ENCODE measurements at regions not wholly inside any gene's neighbourhood (a gene's known extent, or its start where the extent isn't known, plus 50 kb on each side); places are given as distances from the start of the nearest gene placed in this dataset.

GRCh38 chr7:110387689-110388088, 703.2 kb upstream of the LRRN3 start:
- TF ChIP-seq, protein P1, sequence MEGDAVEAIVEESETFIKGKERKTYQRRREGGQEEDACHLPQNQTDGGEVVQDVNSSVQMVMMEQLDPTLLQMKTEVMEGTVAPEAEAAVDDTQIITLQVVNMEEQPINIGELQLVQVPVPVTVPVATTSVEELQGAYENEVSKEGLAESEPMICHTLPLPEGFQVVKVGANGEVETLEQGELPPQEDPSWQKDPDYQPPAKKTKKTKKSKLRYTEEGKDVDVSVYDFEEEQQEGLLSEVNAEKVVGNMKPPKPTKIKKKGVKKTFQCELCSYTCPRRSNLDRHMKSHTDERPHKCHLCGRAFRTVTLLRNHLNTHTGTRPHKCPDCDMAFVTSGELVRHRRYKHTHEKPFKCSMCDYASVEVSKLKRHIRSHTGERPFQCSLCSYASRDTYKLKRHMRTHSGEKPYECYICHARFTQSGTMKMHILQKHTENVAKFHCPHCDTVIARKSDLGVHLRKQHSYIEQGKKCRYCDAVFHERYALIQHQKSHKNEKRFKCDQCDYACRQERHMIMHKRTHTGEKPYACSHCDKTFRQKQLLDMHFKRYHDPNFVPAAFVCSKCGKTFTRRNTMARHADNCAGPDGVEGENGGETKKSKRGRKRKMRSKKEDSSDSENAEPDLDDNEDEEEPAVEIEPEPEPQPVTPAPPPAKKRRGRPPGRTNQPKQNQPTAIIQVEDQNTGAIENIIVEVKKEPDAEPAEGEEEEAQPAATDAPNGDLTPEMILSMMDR (IDR thresholded peaks at IDR 0.05): no peak
- no peak for TF ChIP-seq POLR2A (IDR thresholded peaks at IDR 0.05)

All from right lobe of liver (tissue), 4 donors.